Bronchial epithelial cell (primary cell): ENCODE measurements at regions not wholly inside any gene's neighbourhood (a gene's known extent, or its start where the extent isn't known, plus 50 kb on each side); places are given as distances from the start of the nearest gene placed in this dataset.
"Not testable (repeated sequence)": the region's sequence is repeated elsewhere in the genome, so short reads cannot be mapped to it uniquely, and the experiment has no call there.

Experiments
- DNase-seq: peaks from one replicate; pipeline ENCODE4 v3.0.0-alpha.2; 2010; ENCODE audit warnings: low read depth
- FAIRE-seq: peaks from 2 replicates; lab custom pipeline; 2011; peaks lifted over from hg19 to GRCh38; lab: Jason Lieb, UNC
- H3K27me3 ChIP-seq: 2 replicates; pipeline ENCODE4 v1.5.1; 2011; ENCODE audit warnings: low read length; ENCODE audit not compliant: control insufficient read depth, insufficient read depth
- H3K36me3 ChIP-seq: 2 replicates; pipeline ENCODE4 v1.5.1; 2011; ENCODE audit warnings: low read length; ENCODE audit not compliant: control insufficient read depth, insufficient read depth
- H3K4me3 ChIP-seq: 2 replicates; pipeline ENCODE4 v1.5.1; 2011; ENCODE audit warnings: mild to moderate bottlenecking, low read depth, low read length, control low read depth
- CTCF ChIP-seq: IDR thresholded peaks from 2 replicates; pipeline ENCODE4 v1.5.1; 2011; ENCODE audit warnings: mild to moderate bottlenecking, moderate library complexity, low read length, control low read depth, inconsistent platforms; ENCODE audit not compliant: insufficient read depth, severe bottlenecking

- H3K27me3 ChIP-seq = no peaks in the 10 kb centered on the region
- DNase-seq = no peak
Observed at GRCh38 chr20:43361526-43361925, 96.2 kb upstream of the SRSF6 start.

GRCh38 chr20:43360016-43360415 is 97.7 kb upstream of the SRSF6 start:
- Histone ChIP-seq H3K36me3 (no peaks in the 10 kb centered on the region), H3K4me3 (no peak overlapping the region), H3K27me3 (no peaks in the 10 kb centered on the region)
- no peak for FAIRE-seq
- no peak for TF ChIP-seq CTCF
- no peak for DNase-seq

More at GRCh38 chr20:43361526-43361925, 96.2 kb upstream of the SRSF6 start:
- Histone ChIP-seq H3K4me3 (no peak overlapping the region), H3K36me3 (no peaks in the 10 kb centered on the region)
- TF ChIP-seq CTCF = no peak
- no peak for FAIRE-seq

GRCh38 chr20:43358811-43359210 is 98.9 kb upstream of the SRSF6 start:
- FAIRE-seq (no peak), DNase-seq (no peak)
- TF ChIP-seq CTCF = no peak
- H3K27me3 ChIP-seq = no peaks in the 10 kb centered on the region
- H3K4me3 ChIP-seq = no peak overlapping the region
- H3K36me3 ChIP-seq = no peaks in the 10 kb centered on the region

GRCh38 chr20:43357352-43357751 is 100.3 kb upstream of the SRSF6 start:
- FAIRE-seq (no peak), DNase-seq (no peak)
- no peaks in the 10 kb centered on the region for H3K36me3 ChIP-seq
- no peak for TF ChIP-seq CTCF
- no peaks in the 10 kb centered on the region for H3K27me3 ChIP-seq
- no peak overlapping the region for H3K4me3 ChIP-seq

GRCh38 chr20:43355610-43356009 is 102.1 kb upstream of the SRSF6 start:
- no peaks in the 10 kb centered on the region for H3K36me3 ChIP-seq
- H3K27me3 ChIP-seq = no peaks in the 10 kb centered on the region
- H3K4me3 ChIP-seq = no peak overlapping the region
- DNase-seq (no peak), FAIRE-seq (peak; percentile 43)
- TF ChIP-seq CTCF = no peak

GRCh38 chr20:43352996-43353395 is 104.7 kb upstream of the SRSF6 start:
- Histone ChIP-seq H3K27me3 (no peaks in the 10 kb centered on the region), H3K36me3 (no peaks in the 10 kb centered on the region), H3K4me3 (no peak overlapping the region)
- DNase-seq = no peak
- FAIRE-seq = no peak
- no peak for TF ChIP-seq CTCF

GRCh38 chr20:43350694-43351093 is 107.0 kb upstream of the SRSF6 start:
- H3K27me3 ChIP-seq, FAIRE-seq, DNase-seq, H3K36me3 ChIP-seq, H3K4me3 ChIP-seq: not testable (repeated sequence)
